Lung microvascular endothelial cell (primary cell): ENCODE measurements at regions not wholly inside any gene's neighbourhood (a gene's known extent, or its start where the extent isn't known, plus 50 kb on each side); places are given as distances from the start of the nearest gene placed in this dataset.
"Not testable (repeated sequence)": the region's sequence is repeated elsewhere in the genome, so short reads cannot be mapped to it uniquely, and the experiment has no call there.

ENCODE experiments used
- DNase-seq, 2 donors: peaks; one replicate each; pipeline versions ENCODE4 v3.0.0 to v3.0.0-alpha.2; 2010; ENCODE audit warnings: low read depth in 2 of 2

DNA sequence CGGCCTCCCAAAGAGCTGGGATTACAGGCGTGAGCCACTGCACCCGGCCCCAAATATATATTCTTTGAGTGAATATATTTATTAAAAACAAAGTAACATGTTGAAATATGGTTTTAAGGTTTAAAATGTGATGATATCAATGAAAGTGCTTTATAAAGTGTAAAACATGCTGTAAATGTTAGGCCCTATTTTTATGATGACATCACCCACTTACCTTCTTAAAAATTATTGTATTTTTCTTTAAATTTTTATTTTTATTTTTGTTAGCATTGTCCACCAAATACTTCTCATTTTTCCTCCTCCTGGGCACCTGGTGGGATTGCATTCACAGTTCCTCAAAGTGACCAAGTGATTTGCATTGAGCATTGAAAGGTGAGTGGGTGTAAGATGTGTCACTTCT lies 152.6 kb upstream of the TBX3 start:
- no peak for DNase-seq

DNA sequence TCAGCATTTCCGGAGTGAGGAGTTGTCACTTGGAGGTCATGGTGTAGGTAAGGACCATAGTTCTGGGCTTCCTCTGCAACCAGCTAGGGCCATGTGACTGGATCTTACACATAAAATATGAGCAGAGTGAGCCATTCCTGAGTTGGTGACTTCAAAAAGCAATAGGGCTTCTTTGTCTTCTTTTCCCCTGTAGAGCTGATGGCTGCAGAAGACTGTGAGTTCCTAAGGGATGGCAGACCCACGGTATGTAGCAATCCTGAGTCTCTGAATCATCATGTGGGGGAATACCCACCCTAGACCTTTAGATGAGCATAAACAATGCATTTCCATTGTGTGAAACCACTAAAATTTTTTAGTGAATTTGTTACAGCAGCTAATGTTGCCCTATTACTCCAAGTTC lies 151.1 kb upstream of the TBX3 start:
- peak in 1 of 2 donors; percentile 39 for DNase-seq

DNA sequence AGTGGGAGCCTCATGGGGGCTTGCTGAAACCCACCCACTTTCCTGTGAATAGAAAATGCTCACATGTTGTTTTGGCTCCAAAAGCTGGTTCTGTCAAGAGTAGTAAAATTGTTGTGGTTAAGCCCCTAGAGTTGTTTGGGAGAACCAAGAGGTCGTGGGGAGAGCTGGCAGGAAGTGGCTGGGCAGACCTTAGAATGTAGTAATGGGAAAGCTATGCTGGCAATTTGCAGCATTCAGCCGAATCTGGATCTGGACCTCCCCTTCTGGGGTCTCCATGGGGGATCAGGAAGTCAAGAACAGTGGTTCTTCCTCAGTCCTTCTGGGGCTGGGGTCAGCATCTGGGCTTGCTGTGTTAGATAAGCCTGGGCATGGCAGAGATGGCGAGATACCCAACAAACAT lies 150.6 kb upstream of the TBX3 start:
- peak in 1 of 2 donors; percentile 18 for DNase-seq

DNA sequence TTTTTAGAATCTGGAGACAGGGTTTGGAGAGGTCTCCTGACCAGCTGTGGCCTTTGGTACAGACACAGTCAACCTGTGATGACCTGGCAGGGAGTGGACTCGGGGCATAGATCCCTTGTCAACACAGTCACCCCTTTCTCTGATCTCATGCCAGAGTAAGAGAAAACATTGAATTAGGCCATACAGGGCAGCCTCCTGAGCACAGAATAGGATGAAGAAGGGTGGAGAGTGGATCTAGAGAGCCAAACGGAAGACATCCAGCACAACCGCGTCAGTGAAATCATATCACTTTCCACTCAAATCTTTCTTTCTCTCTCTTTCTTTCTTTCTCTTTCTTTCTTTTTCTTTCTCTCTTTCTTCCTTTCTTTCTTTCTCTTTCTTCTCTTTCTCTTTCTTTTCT lies 145.9 kb upstream of the TBX3 start:
- no peak for DNase-seq

GRCh38 chr12:114829244-114829643 lies 145.3 kb upstream of the TBX3 start:
- not testable (repeated sequence) for DNase-seq

- no peak for DNase-seq
Measured at GRCh38 chr12:114827461-114827860, 143.5 kb upstream of the TBX3 start.

DNA sequence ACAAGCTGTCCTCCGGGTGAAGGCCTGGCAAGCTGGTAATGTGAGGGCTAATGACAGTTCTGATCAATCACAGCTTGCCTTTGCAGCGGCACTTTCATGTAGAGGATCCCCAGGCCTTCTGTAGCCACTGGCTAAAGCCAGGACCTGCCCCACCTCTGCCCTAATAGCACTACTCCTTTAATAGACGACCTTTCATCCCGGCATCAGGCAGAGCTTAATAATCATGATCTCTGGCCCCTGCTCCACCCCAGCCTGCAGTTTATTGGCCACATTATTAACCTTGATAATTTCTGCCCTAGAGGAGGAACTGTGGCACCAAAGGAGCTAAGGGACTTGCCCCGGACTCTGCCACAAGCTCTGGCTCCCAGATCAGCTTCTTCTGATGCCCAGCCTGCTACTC lies 142.3 kb upstream of the TBX3 start:
- DNase-seq = no peak

GRCh38 chr12:114823724-114824123 lies 139.7 kb upstream of the TBX3 start:
- no peak for DNase-seq

DNA sequence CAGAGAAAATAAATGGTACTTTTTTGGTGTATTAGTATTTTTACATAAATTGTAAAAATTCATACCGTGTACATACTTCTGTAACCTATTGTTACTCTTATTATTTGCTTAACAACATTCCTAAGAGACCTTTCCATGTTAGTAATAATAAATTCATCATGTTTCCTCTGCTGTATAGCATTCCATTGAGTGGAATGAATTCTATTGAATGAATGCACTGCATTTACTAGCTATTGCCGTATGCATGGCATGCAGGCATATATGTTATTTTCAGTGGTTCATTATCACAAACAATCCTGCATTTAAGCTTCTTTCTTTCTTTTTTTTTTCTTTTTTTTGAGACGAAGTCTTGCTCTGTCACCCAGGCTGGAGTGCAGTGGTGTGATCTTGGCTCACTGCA lies 137.6 kb upstream of the TBX3 start:
- DNase-seq = no peak

DNA sequence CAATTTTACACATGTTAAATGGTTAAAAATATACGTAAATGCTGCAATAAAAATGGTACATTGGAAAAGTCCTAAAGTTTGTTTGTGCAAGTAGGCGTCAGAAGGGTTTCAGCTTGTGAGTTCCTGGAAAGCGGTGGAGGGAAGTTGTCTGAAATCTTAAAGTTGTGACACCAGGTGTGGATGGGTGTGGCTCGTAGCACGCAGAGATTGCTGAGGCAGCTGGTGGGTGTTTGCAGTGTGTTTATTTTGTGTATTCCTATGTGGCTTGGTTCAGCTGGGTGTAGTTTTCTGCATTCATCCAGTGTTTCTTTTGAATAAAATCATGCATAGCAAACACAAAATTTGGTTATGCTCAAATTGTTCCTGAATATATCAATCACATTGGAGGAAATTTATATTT lies 136.8 kb upstream of the TBX3 start:
- no peak for DNase-seq

DNA sequence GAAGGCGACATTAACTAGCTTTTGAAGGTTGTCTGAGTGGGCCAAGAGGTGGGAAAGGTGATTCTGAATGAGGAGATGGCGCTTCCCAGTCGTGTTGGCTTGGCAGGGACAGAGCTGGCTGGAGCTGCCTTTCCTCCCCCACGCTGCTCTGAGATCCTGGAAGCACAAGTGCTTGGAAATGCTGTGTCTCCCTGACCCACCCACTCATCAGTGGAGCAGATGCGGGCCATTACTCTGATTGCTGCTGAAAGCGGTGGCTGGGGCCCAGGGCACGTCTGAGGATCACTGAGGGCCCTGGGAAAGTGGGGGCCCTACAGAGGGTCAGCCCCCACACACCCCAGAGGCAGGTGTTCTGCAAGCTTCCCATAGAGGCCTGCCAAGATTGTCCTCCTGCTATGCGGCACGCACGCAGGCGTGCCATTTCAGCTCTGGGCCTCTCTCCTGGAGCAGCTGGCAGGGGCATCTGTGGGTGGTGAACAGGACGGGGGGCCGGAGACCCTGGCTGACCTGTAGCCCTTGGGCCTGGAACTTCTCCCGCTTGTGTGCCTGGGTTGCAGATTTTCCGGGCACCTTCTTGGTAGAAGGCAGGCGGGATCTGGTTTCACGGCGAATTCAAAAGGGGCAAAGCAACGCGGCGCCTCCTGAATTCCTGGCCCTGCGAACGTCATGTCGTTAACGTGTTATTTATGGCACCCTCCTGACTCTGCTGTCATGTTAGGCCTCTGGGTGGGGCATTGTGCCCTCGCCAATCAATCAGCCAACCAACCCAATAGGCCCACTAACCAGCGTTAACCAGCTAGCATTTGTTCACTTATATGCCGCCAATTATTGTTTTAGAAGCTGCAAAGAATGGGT lies 133.8 kb upstream of the TBX3 start:
- DNase-seq = no peak

GRCh38 chr12:114815026-114815795 lies 131.2 kb upstream of the TBX3 start:
- no peak for DNase-seq

GRCh38 chr12:114812858-114813761 lies 129.1 kb upstream of the TBX3 start:
- DNase-seq = no peak

- DNase-seq = no peak
Measured at GRCh38 chr12:114812384-114812783, 128.4 kb upstream of the TBX3 start.

DNA sequence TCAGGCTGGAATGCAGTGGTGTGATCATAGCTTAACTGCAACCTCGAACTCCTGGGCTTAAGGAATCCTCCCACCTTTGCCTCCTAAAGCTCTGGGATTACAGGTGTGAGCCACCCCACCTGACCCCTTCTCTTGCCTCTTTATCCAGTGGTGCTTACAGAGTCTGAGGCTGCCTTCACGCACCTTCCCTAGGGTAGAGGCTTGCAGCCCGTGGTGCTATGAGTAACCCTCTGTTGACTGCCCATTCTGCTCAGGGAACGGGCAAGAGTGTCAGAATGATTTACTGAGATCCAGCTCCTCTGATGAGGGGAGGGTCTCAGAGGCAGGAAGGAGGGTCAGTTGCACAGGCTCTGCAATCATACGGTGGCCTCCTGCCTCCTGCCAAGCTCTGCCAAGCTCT lies 125.1 kb upstream of the TBX3 start:
- DNase-seq = no peak

DNA sequence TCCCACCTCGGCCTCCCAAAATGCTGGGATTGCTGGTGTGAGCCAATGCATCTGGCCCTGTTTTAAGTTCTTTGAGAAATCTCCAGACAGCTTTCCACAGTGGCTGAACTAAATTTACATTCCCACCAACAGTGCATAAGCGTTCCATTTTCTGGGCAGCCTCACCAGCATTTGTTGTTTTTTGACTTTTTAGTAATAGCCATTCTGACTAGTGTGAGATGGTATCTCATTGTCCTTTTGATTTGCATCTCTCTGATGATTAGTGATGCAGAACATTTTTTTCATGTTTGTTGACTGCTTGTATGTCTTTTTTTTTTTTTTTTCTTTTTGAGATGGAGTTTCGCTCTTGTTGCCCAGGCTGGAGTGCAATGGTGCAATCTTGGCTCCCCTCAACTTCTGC lies 117.4 kb upstream of the TBX3 start:
- not testable (repeated sequence) for DNase-seq

DNA sequence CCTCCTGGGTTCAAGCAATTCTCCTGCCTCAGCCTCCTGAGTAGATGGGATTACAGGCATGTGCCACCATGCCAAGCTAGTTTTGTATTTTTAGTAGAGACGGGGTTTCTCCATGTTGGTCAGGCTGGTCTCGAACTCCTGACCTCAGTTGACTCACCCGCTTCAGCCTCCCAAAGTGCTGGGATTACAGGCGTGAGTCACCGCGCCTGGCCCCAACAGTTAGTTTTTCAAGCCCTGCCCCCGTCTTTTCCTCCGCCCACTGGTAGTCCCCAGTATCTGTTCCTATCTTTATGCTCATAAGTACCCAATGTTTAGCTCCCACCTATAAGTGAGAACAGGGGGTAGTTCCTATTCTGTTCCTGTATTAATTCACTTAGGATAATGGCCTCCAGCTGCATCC lies 116.6 kb upstream of the TBX3 start:
- DNase-seq = not testable (repeated sequence)

- no peak for DNase-seq
Measured at GRCh38 chr12:114799574-114800487, 115.9 kb upstream of the TBX3 start.

DNA sequence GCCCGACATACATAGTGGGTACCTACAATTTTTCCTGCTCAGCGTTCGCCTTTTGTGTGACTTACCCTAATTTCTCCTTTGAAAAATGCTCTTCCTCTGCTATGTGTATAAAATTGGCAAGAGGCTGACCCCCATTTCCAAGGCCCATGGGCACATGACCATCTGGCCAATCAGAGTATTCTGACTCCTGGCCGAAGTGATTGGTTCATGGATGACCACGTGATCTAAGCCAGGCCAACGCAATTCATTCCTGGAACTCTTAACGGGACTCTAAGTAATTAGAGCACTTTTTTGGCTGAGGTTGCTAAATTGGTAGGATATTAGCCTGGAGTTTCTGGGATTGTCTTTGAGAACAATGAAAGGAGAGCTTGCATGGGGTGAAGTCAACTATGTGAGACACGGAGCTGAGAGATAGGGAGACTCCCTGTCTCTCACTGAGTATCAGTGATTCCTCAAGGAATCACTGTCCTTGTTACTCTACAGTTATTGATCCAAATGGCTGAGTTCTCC lies 110.1 kb upstream of the TBX3 start:
- DNase-seq = no peak

DNA sequence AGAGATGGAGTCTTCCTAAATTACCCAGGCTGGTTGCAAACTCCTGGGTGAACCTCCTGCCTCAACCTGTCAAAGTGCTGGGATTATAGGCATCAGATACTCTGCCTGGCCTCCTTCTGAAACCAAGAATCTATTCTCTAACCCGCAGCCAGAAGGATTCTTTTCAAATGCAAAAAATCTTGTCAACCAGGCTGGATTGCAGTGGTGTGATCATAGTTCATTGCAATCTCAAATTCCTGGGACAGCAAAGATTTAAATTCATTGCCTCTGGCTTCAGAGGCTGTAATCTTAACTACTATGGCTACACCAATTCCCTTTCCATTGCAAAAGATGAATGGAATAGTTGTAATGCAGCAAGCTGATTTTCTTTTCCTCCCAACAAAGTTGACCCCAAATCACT lies 106.3 kb upstream of the TBX3 start:
- no peak for DNase-seq

DNA sequence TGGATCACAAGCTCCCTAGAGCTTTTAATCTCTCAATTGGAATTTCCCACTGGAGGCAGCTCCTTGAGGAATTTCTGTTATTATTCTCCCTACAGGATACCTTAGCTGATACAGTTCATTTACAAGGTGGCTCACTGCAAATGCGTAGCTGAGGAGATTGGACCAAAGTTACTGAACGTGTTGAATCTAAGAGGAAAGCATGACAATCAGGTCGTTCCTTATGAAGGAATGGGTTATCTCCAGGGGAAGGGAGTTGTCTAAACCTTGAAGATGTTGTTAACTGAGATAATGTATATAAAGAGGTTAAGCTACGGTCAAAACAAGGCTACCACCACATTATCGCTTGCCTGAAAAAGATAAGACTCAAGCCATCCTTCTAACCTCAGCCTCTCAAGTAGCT lies 105.8 kb upstream of the TBX3 start:
- no peak for DNase-seq
